IMR-90 (cell line): ENCODE measurements at regions not wholly inside any gene's neighbourhood (a gene's known extent, or its start where the extent isn't known, plus 50 kb on each side); places are given as distances from the start of the nearest gene placed in this dataset.

Experiments used
- ATAC-seq: fragments of 200-7000 bp; cut with Tn5 transposase; 2 replicates; pipeline ENCODE4 v1.9.1; 2020; ENCODE audit warnings: low read depth, mild to moderate bottlenecking, moderate library complexity
- BruUV-seq: library from RNA; stranded (reverse); fragments of 400-500 nt; replicated peaks from 2 replicates; lab custom pipeline; 2021; lab: Mats Ljungman, UMichigan
- CTCF ChIA-PET: fragments of 300-600 bp; formaldehyde crosslinking; extraction: SDS; loops from one replicate; lab custom pipeline; 2021; ENCODE audit warnings: antibody characterized with exemption; lab: Yijun Ruan, JAX
- POLR2A ChIA-PET: fragments of 300-600 bp; sonication (Branson Sonifier 250); formaldehyde crosslinking; loops from one replicate; lab custom pipeline; 2022; ENCODE audit warnings: antibody characterized with exemption; ENCODE audit not compliant: unreplicated experiment; lab: Charles Lee
- DNase-seq: peaks from one replicate; pipeline ENCODE4 v3.0.0; 2013
- H2AFZ ChIP-seq: replicated peaks from 2 replicates; pipeline ENCODE3; 2013; ENCODE audit warnings: low read length, mild to moderate bottlenecking; ENCODE audit not compliant: poor library complexity
- H2AK5ac ChIP-seq: 2 replicates; pipeline ENCODE4 v1.6.1; 2013; ENCODE audit warnings: low read depth, low read length, inconsistent platforms
- H2AK9ac ChIP-seq: replicated peaks from 2 replicates; pipeline ENCODE3; 2013; ENCODE audit warnings: mild to moderate bottlenecking, low read depth, low read length, moderate library complexity; ENCODE audit not compliant: poor library complexity
- H2BK120ac ChIP-seq: 2 replicates; pipeline ENCODE4 v1.6.1; 2013; ENCODE audit warnings: low read depth, low read length, inconsistent platforms
- H2BK15ac ChIP-seq: 3 replicates; pipeline ENCODE4 v1.6.1; 2013; ENCODE audit warnings: low read depth, low read length, inconsistent platforms
- H2BK20ac ChIP-seq: 2 replicates; pipeline ENCODE4 v1.6.1; 2013; ENCODE audit warnings: low read depth, mild to moderate bottlenecking, inconsistent platforms, low read length, moderate library complexity
- H2BK5ac ChIP-seq: 2 replicates; pipeline ENCODE4 v1.6.1; 2013; ENCODE audit warnings: mild to moderate bottlenecking, low read depth, low read length, inconsistent platforms; ENCODE audit not compliant: poor library complexity, severe bottlenecking
- H3K14ac ChIP-seq: replicated peaks from 2 replicates; pipeline ENCODE4 v1.6.1; 2013; ENCODE audit warnings: low read depth, low read length, inconsistent platforms
- H3K18ac ChIP-seq: 2 replicates; pipeline ENCODE4 v1.6.1; 2013; ENCODE audit warnings: low read depth, low read length, control low read depth
- H3K23ac ChIP-seq: 2 replicates; pipeline ENCODE4 v1.6.1; 2013; ENCODE audit warnings: low read depth, low read length, inconsistent platforms
- H3K27ac ChIP-seq: 2 replicates; pipeline ENCODE4 v1.5.1; 2013; ENCODE audit warnings: mild to moderate bottlenecking, control low read depth, low read length; ENCODE audit not compliant: insufficient read depth
- H3K27me3 ChIP-seq: 2 replicates; pipeline ENCODE4 v1.6.1; 2013; ENCODE audit warnings: low read length; ENCODE audit not compliant: control insufficient read depth, insufficient read depth
- H3K36me3 ChIP-seq: 2 replicates; pipeline ENCODE4 v1.6.1; 2013; ENCODE audit warnings: low read length, mixed read lengths; ENCODE audit not compliant: control insufficient read depth, insufficient read depth
- H3K4ac ChIP-seq: 2 replicates; pipeline ENCODE4 v1.6.1; 2013; ENCODE audit warnings: low read depth, low read length, inconsistent platforms
- H3K4me1 ChIP-seq: 2 replicates; pipeline ENCODE4 v1.6.1; 2013; ENCODE audit warnings: low read length, mixed read lengths; ENCODE audit not compliant: control insufficient read depth, insufficient read depth
- H3K4me2 ChIP-seq: 2 replicates; pipeline ENCODE4 v1.6.1; 2013; ENCODE audit warnings: low read depth, mild to moderate bottlenecking, control low read depth, low read length, moderate library complexity
- H3K4me3 ChIP-seq: 2 replicates; pipeline ENCODE4 v1.5.1; 2013; ENCODE audit warnings: low read depth, mild to moderate bottlenecking, control low read depth, low read length, moderate library complexity; ENCODE audit not compliant: insufficient read depth
- H3K56ac ChIP-seq: 2 replicates; pipeline ENCODE4 v1.6.1; 2013; ENCODE audit warnings: low read length, inconsistent platforms; ENCODE audit not compliant: insufficient read depth; ENCODE audit errors: extremely low read depth
- H3K79me1 ChIP-seq, 2 experiments: 2 replicates each; pipeline ENCODE4 v1.6.1; 2013; ENCODE audit warnings: low read length in 2 of 2, inconsistent platforms in 1 of 2, low read depth in 1 of 2
- H3K9ac ChIP-seq: 2 replicates; pipeline ENCODE4 v1.6.1; 2013; ENCODE audit warnings: low read depth, low read length, control low read depth
- H3K9me1 ChIP-seq: 2 replicates; pipeline ENCODE4 v1.6.1; 2013; ENCODE audit warnings: low read length, inconsistent platforms; ENCODE audit not compliant: insufficient read depth
- H3K9me3 ChIP-seq: 2 replicates; pipeline ENCODE4 v1.6.1; 2013; ENCODE audit warnings: low read length; ENCODE audit not compliant: control insufficient read depth, insufficient read depth
- H4K20me1 ChIP-seq: 2 replicates; pipeline ENCODE4 v1.6.1; 2013; ENCODE audit warnings: low read length, inconsistent platforms; ENCODE audit not compliant: insufficient read depth
- H4K5ac ChIP-seq: 2 replicates; pipeline ENCODE4 v1.6.1; 2013; ENCODE audit warnings: mild to moderate bottlenecking, low read depth, low read length, control low read depth
- H4K8ac ChIP-seq, 2 experiments: 2 replicates each; pipeline ENCODE4 v1.6.1; 2013; ENCODE audit warnings: low read depth in 2 of 2, low read length in 2 of 2, control low read depth in 1 of 2, inconsistent platforms in 1 of 2
- H4K91ac ChIP-seq: 2 replicates; pipeline ENCODE4 v1.6.1; 2013; ENCODE audit warnings: low read depth, low read length, inconsistent platforms; ENCODE audit not compliant: insufficient read depth
- BHLHE40 ChIP-seq: fragments of 150-350 bp; IDR thresholded peaks from 2 replicates; pipeline ENCODE4 v1.6.1; 2016; ENCODE audit warnings: mild to moderate bottlenecking, low read depth, low read length
- CEBPB ChIP-seq: IDR thresholded peaks from 2 replicates; pipeline ENCODE4 v1.6.1; 2012; ENCODE audit warnings: low read depth, low read length, improper control_type of control experiment
- CHD1 ChIP-seq: IDR thresholded peaks from 2 replicates; pipeline ENCODE4 v1.6.1; 2012; ENCODE audit warnings: low read depth, low read length, improper control_type of control experiment
- ELK1 ChIP-seq: fragments of 150-350 bp; IDR thresholded peaks from 2 replicates; pipeline ENCODE4 v1.6.1; 2016; ENCODE audit warnings: low read depth, mild to moderate bottlenecking, low read length, moderate library complexity, borderline replicate concordance
- FOS ChIP-seq: fragments of 150-350 bp; IDR thresholded peaks from 2 replicates; pipeline ENCODE4 v1.6.1; 2016; ENCODE audit warnings: low read depth, low read length
- MAFK ChIP-seq: IDR thresholded peaks from 2 replicates; pipeline ENCODE4 v1.6.1; 2012; ENCODE audit warnings: low read depth, low read length, improper control_type of control experiment
- MAZ ChIP-seq: IDR thresholded peaks from 2 replicates; pipeline ENCODE4 v1.6.1; 2012; ENCODE audit warnings: low read depth, mild to moderate bottlenecking, low read length, improper control_type of control experiment, moderate library complexity, borderline replicate concordance
- MXI1 ChIP-seq: IDR thresholded peaks from 2 replicates; pipeline ENCODE4 v1.6.1; 2012; ENCODE audit warnings: low read depth, mild to moderate bottlenecking, low read length, moderate library complexity, borderline replicate concordance
- NFE2L2 ChIP-seq: fragments of 150-350 bp; IDR thresholded peaks from 2 replicates; pipeline ENCODE4 v1.6.1; 2016; ENCODE audit warnings: low read depth, mild to moderate bottlenecking, low read length
- POLR2A ChIP-seq: IDR thresholded peaks from 2 replicates; pipeline ENCODE4 v1.6.1; 2012; ENCODE audit warnings: mild to moderate bottlenecking, low read depth, low read length
- RAD21 ChIP-seq: IDR thresholded peaks from 2 replicates; pipeline ENCODE4 v1.6.1; 2012; ENCODE audit warnings: low read length, improper control_type of control experiment
- RCOR1 ChIP-seq: IDR thresholded peaks from 2 replicates; pipeline ENCODE4 v1.6.1; 2012; ENCODE audit warnings: mild to moderate bottlenecking, low read length, improper control_type of control experiment; ENCODE audit not compliant: insufficient replicate concordance
- RFX5 ChIP-seq: IDR thresholded peaks from 2 replicates; pipeline ENCODE4 v1.8.0; 2012; ENCODE audit warnings: low read depth, mild to moderate bottlenecking, low read length, moderate library complexity
- SMC3 ChIP-seq: fragments of 150-350 bp; IDR thresholded peaks from 2 replicates; pipeline ENCODE4 v1.6.1; 2016; ENCODE audit warnings: low read depth, mild to moderate bottlenecking, antibody characterized with exemption, low read length, moderate library complexity
- WGBS, 2 experiments: methylation state at CpG; one replicate each; pipeline versions ENCODE4 v1.1.5 to v1.1.7; 2013; ENCODE audit warnings: missing lambda C conversion rate in 2 of 2; ENCODE audit not compliant: insufficient read length in 1 of 2; ENCODE audit errors: extremely low coverage in 2 of 2; 5-methylcytosine and 5-hydroxymethylcytosine counted together
- dilution Hi-C: fragments of 300-500 bp; cut with HindIII; formaldehyde crosslinking; loops from one replicate; pipeline ENCODE4 v1.14.3; 2018; ENCODE audit warnings: low sequenced_read_pairs; ENCODE audit not compliant: unreplicated experiment
- in situ Hi-C: fragments of 300-500 bp; cut with MboI; formaldehyde crosslinking; loops from 3 replicates; pipeline ENCODE4 v1.14.3; 2019; ENCODE audit warnings: low sequenced_read_pairs, inconsistent platforms, mixed read lengths
- intact Hi-C: fragments of 100-400 bp; cut with micrococcal nuclease; formaldehyde crosslinking; loops from 2 replicates; pipeline ENCODE4 v1.10.0; 2022
- TF ChIP-seq, protein P1 (sequence below): fragments of 150-350 bp; IDR thresholded peaks from 2 replicates; pipeline ENCODE4 v1.6.1; 2017; ENCODE audit warnings: mild to moderate bottlenecking, antibody characterized with exemption, low read length, low read depth
- TF ChIP-seq, protein P2 (sequence below): conservative IDR thresholded peaks from 2 replicates; pipeline ENCODE4 v1.5.1; 2012; ENCODE audit warnings: mild to moderate bottlenecking, low read depth, low read length, improper control_type of control experiment

- Histone ChIP-seq H3K4me2 (no peak overlapping the region), H2BK15ac (no peak overlapping the region), H3K4ac (no peak overlapping the region), H3K56ac (no peak overlapping the region), H3K9me1 (no peaks in the 10 kb centered on the region), H3K14ac (no peak overlapping the region), H3K9ac (no peak overlapping the region), H3K79me1 (no peaks in the 10 kb centered on the region), H3K27ac (no peak overlapping the region), H4K8ac (no peak overlapping the region), H2BK5ac (no peak overlapping the region), H2AFZ (no peak overlapping the region), H4K91ac (no peak overlapping the region), H3K4me3 (no peak overlapping the region), H2BK120ac (no peak overlapping the region), H3K4me1 (peaks cover 2% of the 10 kb centered on the region; the same call in 1 of the 2 replicates), H2AK5ac (no peak overlapping the region), H2AK9ac (no peak overlapping the region), H3K23ac (no peak overlapping the region), H4K20me1 (no peaks in the 10 kb centered on the region), H2BK20ac (no peak overlapping the region), H3K9me3 (no peaks in the 10 kb centered on the region), H4K5ac (no peak overlapping the region), H3K36me3 (no peaks in the 10 kb centered on the region), H3K18ac (no peak overlapping the region), H3K27me3 (no peaks in the 10 kb centered on the region)
- no peak for DNase-seq
- intact Hi-C loops (no loop called here), dilution Hi-C loops (no loop called here), in situ Hi-C loops (no loop called here)
- no peak for ATAC-seq
- no TSS peak for BruUV-seq
- WGBS, 2 experiments, result 99% methylated on average over 22 of the region's 32 CpGs; no CpG with 5 or more reads in 1 of the 2 experiments
- ChIA-PET CTCF (no interaction called here), POLR2A (no interaction called here)
- TF ChIP-seq RAD21 (no peak), RFX5 (no peak), ELK1 (no peak), MAZ (no peak), POLR2A (no peak), SMC3 (no peak), MAFK (no peak), CEBPB (no peak), FOS (no peak), CHD1 (no peak), NFE2L2 (no peak), MXI1 (no peak), RCOR1 (no peak), BHLHE40 (no peak)
- TF ChIP-seq, protein P1, sequence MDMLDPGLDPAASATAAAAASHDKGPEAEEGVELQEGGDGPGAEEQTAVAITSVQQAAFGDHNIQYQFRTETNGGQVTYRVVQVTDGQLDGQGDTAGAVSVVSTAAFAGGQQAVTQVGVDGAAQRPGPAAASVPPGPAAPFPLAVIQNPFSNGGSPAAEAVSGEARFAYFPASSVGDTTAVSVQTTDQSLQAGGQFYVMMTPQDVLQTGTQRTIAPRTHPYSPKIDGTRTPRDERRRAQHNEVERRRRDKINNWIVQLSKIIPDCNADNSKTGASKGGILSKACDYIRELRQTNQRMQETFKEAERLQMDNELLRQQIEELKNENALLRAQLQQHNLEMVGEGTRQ, result no peak
- TF ChIP-seq, protein P2, sequence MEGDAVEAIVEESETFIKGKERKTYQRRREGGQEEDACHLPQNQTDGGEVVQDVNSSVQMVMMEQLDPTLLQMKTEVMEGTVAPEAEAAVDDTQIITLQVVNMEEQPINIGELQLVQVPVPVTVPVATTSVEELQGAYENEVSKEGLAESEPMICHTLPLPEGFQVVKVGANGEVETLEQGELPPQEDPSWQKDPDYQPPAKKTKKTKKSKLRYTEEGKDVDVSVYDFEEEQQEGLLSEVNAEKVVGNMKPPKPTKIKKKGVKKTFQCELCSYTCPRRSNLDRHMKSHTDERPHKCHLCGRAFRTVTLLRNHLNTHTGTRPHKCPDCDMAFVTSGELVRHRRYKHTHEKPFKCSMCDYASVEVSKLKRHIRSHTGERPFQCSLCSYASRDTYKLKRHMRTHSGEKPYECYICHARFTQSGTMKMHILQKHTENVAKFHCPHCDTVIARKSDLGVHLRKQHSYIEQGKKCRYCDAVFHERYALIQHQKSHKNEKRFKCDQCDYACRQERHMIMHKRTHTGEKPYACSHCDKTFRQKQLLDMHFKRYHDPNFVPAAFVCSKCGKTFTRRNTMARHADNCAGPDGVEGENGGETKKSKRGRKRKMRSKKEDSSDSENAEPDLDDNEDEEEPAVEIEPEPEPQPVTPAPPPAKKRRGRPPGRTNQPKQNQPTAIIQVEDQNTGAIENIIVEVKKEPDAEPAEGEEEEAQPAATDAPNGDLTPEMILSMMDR, result no peak
These were observed 482.0 kb upstream of the NAALADL2 start for GRCh38 chr3:174377096-174377495.
